Nucleus accumbens (tissue), 56 donors: ENCODE measurements at regions not wholly inside any gene's neighbourhood (a gene's known extent, or its start where the extent isn't known, plus 50 kb on each side); places are given as distances from the start of the nearest gene placed in this dataset.
"Not testable (repeated sequence)": the region's sequence is repeated elsewhere in the genome, so short reads cannot be mapped to it uniquely, and the experiment has no call there.

Source experiments
- DNase-seq, 56 donors: peaks; one replicate each; lab custom pipeline; 2025; lab: John Stamatoyannopoulos, UW

DNA sequence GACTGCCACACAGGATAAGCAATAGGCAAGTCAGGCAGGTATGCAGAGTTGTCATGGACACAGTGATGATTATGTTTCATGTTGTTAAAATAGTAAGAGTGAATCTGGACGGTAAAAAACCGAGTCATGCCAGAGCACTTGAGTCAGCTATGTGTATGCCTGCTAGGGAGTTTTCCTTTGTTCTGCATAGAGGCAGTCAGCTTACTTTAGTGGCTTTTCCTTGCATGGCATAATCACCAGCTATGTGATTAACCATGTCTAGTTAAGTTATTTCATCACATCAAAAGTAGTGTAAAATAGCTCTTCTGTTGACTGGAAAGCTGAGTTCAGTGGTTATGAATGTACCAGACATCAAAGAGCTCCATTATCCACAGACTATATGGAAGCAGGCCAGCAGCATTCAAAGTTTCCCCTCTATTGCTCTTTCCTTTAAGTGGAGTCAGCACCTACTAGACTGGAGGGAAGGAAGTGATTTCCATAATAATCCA is 989.8 kb downstream of the TLE1 start:
- DNase-seq, result no peak

DNA sequence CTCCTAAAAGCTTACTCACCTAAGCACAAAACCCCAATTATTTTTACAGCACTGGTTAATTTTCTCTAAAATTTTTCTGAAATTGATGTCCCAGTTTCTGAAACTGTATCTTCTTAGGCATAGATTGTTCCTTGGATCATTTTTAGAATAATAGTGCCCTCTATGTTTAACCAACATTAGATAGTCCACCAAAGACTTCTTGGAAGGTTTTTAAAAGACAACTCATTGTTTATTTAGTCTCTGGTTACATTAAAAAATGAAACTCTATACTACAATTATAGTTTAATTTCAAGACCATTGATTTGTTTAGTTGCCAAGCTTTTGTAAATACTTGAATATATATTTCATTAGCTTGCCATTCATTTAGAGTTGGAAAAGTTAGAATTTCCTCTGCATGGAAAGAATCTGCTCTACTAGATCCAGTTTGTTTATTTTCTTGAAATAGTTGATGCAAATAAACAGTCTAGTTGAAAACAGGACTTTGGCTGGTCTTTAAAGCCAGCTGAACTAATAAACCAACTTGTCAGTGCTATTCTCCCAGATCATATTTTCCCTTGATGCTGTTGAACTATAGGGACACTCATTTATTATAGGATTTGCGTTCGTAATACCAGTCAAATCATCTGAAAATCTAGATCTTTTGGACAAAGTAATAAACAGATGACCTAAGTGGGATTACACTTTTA is 990.5 kb downstream of the TLE1 start:
- no peak for DNase-seq

DNA sequence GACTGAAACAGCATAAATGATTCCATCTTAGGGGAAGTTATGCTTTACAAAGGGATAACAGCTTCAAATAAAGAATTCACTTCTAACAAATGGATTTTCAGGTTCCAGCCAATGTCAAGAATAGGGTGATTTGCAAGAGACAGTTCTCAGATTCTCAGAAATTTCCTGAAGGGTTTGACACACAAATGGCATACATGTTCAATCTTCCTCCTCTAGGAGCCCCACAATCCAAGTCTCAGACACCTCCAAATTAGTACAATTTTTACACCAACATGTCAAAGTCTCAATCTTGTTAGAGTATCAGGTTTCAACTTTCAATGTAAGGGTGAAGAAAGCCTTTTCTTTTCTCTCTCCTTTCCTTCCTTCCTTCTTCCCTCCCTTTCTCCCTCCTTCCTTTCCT is 996.6 kb downstream of the TLE1 start:
- no peak for DNase-seq

DNA sequence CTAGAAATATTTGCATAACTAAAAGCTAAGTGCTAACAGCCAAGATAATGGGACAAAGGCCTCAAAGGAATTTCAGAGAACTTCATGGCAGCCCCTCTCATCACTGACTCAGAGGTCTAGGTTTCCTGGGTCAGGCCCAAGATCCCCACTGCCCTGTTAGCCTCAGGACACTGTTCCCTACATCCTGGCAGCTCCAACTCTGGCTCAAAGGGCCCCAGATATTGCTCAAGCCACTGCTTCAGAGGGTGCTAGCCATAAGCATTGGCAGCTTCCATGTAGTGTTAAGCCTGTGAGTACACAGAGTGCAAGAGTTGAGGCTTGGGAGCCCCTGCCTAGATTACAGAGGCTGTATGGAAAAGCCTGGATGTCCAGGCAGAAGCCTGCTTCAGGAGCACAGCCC is 998.1 kb downstream of the TLE1 start:
- DNase-seq, result no peak

DNA sequence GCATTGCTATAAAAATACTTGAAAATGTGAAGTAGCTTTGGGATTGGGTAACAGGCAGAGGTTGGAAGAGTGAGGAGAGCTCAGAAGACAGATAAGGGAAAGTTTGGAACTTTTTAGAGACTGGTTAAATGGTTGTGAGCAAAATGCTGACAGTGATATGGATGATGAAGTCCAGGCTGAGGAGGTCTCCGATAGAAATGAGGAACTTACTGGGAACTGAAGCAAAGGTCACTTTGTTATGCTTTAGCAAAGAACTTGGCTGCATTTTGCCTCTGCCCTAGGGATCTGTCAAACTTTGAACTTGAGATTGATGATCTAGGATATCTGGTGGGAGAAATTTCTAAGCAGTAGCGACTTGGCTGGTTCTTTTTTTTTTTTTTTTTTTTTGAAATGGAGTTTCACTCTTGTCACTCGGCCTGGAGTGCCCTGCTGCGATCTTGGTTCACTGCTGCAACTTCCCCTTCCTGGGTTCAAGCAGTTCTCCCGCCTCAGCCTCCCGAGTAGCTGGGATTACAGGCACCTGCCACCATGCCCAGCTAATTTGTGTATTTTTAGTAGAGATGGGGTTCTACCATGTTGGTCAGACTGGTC is 998.9 kb downstream of the TLE1 start:
- DNase-seq, result no peak

DNA sequence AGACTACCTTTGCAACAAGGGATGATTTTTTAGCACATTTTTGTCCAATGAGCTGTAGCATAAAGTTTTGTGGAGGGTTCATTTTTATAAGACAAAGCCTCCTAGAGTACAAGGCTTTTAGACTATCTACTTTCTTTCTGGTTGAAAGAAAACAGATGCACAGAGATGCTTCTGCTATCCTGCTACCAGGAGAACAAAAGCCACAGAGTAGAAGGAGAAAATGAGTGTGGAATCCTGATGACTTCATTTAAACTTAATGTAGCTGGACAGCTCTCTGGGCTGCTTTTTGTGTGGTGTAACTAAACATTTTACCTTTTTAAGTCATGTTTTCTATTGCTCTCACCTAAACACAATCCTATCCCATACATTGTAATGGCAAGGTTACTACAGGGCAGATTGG is 1009.4 kb downstream of the TLE1 start:
- no peak for DNase-seq

DNA sequence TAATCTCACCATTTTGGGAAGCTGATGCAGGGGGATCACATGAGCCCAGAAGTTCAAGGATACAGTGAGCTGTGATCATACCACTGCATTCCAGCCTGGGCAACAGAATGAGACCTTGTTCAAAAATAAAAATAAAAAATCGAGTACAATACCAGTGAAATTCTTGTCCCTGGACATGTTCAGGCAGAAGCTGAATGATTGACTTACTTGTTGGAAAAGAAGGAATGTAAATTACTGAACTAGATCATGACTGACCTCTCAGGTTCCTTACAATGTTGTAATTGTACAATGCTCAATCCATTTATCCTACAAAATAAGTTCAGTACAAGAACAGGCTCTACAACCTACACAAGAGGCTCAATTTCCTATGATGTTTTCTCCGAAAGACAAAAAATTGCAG is 1010.4 kb downstream of the TLE1 start:
- no peak for DNase-seq

DNA sequence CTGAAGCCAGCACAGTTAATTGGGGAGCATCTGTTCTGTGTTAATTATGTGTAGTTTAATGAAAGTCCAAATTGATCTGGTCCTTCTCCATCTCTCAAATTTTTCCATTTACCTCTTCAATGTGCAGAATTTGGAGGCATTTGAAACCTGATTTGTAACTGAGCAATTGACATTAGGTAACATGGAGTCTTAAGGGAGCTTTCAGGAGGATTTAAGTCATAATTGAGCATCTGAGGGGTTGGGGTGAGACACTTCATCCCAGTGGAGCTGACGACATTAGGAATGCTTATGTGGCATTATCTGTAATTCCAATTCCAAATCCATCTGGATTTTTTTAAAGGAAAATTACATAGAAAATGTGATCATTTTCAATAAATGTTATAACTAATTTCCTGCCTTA is 1015.9 kb downstream of the TLE1 start:
- no peak for DNase-seq

DNA sequence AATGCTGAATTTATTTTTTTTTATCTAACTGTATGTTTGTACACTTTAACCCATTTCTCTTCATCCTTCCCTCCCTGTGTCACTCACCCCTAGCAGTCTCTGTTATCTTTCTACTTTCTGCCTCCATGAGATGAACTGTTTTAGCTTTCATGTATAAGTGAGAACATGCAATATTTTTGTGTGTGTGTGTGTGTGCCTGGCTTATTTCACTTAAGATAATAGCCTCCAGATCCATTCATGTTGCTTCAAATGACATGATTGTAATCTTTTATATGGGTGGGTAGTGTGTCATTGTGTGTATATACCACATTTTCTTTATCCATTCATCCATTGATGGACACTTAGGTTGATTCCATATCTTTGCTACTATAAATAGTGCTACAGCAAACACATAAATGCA is 1023.9 kb downstream of the TLE1 start:
- DNase-seq, result no peak

DNA sequence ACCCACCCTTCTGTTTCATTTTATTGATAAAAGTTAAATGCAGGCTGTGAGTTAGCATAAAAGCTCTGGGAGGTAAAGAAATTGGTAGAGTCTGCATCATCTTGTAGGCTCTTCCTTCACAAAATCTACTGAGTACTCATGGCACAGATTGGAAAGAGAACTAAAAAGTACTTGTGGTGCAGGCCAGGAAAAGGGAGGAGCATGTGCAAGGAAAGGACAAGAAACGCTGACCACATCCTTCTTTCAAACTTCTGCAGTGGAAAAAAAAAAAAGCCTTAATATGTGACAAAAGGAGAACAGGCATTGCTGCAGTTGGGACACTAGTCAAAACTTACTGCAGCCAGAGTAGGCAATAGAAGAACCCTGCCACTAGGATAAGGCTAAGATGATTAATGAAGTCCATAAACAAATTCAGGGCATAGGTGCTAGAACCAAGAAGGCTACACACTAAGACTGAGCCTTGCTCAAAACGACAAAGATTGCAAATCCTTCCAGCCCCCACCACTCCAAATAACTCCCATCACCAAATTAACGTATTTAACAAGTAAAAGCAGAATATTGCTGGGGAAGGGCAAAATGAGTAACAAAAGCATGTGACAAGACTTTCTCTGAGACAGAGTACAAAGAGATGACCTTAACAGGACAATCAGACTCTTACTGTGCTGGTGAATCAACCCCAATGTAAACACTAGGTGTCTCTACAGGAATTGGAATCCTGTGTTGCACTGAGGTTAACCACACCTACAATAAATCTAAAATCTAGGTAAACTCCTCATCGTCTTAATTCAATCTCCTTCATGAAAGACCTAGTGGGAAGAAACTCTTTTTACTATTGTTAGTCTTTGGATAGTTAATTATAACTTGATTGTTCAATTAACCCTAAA is 1024.8 kb downstream of the TLE1 start:
- no peak for DNase-seq

DNA sequence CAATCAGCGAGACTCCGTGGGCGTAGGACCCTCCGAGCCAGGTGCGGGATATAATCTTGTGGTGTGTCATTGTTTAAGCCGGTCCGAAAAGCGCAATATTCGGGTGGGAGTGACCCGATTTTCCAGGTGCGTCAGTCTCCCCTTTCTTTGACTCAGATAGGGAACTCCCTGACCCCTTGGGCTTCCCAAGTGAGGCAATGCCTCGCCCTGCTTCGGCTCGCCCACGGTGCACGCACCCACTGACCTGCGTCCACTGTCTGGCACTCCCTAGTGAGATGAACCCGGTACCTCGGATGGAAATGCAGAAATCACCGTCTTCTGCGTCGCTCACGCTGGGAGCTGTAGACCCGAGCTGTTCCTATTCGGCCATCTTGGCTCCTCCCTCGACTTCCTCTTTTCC is 1029.6 kb downstream of the TLE1 start:
- not testable (repeated sequence) for DNase-seq

DNA sequence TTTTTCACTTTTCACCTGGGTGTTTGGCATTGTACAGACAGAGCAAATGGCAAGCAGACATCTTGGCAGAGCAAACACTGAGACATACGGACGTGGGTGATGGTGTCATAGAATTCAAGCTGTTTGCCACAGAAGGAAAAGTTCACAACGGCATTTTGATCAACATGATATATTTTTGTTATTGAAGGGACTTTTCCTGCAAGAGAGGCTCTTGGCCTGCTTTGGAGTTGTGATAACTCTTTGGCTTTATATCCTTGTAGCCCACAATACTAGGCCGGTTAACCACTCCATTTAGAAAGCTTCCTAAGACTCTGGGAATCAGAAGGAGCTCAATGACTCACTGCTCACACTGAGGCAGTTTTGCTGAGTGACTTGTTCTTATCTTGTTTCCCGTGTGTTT is 1038.3 kb downstream of the TLE1 start:
- DNase-seq, result no peak

DNA sequence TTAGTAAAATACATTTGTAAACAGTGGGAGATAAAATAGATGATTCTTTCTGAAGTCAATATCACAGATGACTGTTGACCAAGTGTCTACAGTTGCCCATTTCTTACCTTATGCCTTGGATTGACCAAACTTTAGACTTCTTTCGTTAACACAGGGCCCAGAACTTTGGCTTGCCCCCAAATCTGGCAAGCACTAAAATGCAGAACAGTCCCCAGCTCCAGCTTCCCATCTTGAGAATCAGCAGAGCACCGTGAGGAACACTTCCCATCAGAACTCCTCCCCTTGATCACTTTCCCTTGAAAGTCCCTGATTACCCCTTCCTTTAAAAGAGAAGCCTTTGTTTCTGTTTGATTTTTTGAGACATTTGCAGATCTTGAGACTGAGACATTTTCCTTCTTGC is 1039.9 kb downstream of the TLE1 start:
- DNase-seq, result no peak

DNA sequence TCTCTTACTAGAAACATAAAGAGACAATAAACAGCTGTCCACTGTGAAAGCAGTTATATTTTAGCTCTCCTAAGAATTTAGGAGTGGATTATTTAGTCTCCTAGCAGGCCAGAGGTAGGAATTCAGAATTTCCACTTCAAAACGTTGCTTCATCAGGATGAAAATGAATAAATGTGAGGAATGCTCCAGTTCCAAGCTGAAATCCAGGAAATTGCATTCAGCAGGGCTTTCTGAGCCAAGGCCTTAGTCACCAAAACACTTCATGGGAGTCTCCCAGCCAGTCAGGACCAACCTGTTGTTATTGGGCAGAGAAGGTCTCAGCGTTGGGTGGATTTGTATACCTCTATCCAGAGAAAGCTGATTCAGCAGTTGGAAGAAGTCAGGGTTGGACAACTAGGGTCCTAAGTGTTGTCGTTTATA is 1040.3 kb downstream of the TLE1 start:
- DNase-seq, result no peak

DNA sequence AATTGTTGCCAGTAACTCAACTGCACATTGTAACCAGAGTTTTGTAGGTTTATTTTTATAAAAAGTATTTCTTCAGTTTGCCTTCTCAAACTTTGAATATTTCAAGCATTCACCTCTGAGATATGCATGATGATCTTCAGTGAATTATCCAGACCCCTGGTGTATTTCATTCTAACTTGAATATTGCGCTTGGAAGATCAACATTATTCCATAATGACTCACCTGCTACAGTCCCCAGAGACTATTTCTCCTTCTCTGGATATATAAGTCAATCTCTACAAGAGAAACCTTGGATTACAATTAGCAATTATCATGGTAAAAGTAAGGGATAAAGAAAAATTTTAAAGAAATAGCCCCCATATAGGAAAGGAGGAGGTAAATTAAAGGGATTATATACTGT is 1041.0 kb downstream of the TLE1 start:
- DNase-seq, result no peak

DNA sequence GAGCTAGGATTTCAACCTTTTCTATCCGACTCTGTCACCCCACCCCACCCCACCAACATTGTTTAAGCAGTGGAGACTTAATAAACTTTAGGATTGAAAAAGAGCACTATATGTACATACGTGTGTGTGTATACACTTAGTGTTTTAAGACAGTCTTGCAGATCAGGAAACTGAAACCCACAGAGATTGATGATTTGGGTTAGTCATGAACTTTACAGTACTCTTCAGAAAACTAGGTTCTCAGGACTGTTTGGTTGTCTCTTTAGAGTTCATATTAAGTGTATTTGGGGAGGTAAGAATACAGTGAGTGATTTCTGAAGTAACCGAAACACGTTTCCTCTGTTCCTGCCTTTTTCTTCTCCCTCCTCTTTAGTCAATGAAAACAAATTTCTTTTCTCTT is 1043.1 kb downstream of the TLE1 start:
- no peak for DNase-seq

DNA sequence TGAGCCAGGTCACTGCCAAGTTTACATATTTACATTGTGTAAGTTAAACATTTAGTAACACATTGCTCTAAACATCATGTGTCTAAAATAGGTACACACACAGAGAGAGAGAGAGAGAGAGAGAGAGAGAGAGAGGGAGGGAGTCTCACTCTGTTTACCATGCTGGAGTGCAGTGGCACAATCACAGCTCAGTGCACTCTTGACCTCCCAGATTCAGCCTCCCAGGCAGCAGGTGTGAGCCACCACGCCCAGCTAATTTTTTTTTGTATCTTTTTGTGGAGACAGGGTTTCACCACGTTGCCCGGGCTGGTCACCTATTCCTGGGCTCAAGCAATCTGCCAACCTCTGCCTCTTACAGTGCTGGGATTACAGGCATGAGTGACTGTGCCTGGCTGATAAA is 1045.3 kb downstream of the TLE1 start:
- no peak for DNase-seq

DNA sequence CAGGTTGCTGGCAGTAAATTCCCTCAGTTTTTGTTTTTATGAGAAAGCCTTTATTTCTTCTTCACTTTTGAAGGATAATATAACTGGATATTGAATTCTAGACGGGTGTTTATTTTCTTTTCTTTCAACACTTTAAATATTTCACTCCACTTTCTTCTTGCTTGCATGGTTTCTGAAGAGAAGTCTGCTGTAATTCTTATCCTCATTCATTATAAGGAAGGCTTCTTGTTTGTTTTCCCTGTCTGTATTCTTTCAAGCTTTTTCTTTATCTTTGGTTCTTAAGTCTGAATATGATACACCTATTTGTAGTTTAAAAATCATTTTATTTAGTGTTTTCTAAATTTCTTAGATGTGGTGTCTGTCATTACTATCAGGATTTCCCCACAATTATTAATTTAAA is 1054.3 kb downstream of the TLE1 start:
- DNase-seq, result no peak

DNA sequence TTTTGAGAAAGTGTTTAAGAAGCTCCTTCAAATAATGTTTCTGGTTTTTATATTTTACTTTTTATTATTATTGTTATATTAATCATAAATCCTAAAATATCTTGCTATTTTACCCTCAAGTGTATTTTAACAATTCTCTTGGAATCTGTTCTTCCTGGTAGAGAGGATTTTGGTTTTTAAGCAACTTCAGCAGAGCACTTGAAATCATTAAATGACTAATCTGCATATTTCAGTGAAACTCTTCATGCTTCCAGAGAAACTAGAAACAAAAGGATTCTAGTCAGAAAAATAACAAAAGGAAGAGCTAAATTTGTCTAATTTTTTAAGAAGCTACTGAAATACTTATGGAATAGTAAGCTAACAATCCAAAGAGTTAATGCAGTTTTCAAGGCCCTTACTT is 1057.3 kb downstream of the TLE1 start:
- DNase-seq, result no peak

DNA sequence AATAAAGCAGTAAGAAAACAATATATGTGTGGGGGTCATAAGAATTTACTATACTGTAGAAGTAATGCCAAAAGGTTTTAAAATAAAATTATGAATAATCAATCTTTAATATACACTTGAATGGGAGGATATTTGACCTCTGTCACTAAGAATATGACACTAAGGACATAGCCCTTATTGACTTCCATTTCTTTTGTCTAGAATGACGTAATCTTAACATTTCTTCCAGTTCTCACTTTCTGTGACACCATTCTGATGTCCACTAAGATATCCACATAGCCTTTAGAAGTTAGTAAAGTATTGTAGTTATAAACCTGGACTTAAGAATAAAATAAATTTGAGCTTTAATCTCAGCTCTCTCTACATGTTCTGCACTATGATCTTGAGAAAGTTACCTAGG is 1050.7 kb downstream of the TLE4 start:
- DNase-seq, result no peak

DNA sequence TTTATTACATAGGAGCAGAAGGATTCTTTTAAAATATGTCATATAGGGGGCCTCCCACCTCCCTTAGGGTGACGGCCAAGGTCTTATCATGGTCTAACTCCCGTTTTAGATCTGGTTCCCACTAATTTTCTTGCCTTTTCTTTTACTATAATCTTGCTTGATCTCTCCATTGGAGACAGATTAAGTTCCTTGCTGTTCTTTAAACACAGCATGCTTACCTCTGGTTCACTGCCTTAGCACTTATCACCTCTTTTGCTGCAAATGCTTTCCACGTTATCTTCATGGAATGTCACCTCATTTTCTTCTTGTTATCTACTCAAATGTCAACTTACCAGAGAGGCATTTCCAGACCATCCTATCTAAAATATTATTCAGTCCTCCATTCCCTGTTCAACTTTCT is 1047.6 kb downstream of the TLE4 start:
- no peak for DNase-seq

DNA sequence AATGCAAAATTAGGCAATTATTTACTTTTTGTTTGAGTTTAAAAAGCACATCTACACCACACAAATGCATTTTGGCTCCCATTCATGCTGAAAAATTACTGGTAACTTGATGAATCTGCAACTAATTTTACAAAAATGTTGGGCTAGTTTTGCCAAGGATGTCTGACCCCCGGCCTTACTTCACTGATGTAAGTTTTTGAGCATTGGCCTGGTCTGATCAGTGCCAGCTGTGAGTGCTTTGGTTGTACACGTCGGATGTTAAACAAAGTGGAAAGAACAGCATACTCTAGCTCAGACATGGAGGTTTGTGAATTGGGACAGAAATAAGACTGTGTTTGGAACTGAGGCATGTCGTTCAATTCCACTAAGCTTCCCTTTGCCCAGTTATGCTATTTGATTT is 1044.2 kb downstream of the TLE4 start:
- no peak for DNase-seq
